Forelimb muscle (tissue), 1 donor: ENCODE measurements at regions not wholly inside any gene's neighbourhood (a gene's known extent, or its start where the extent isn't known, plus 50 kb on each side); places are given as distances from the start of the nearest gene placed in this dataset.
"Not testable (repeated sequence)": the region's sequence is repeated elsewhere in the genome, so short reads cannot be mapped to it uniquely, and the experiment has no call there.

Experiments used
- DNase-seq: peaks from one replicate; pipeline ENCODE4 v3.0.0-alpha.2; 2013; ENCODE audit warnings: low read depth

DNA sequence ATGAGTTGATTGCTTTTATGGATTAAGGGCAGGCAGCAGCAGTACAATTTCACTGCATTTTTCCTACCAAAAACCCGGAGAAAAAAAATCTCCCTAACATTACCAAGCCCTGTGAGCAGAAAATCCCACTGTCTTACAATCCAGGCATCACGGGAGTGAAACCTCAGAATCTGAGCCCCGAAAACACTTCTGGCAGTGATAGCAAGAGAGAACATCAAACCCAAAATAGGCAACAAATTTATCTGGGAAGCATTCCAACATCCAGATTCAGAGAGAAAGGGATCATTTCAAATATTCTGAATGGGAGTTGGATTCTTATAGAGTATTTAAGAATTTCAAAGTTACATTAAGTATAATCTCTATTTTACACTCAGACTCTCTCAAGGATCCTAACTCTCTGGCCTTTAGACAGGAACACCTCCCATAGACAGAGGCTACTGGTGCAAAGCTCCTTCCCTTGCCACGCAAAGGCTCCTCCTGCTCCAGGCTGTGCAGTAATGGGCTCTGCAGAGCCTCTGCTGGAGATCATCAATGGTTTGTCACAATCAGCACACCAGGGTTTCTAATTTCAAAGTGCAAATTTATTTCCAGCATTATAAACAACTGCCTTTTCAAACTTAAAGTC is 256.9 kb downstream of the PARM1 start:
- no peak for DNase-seq

DNA sequence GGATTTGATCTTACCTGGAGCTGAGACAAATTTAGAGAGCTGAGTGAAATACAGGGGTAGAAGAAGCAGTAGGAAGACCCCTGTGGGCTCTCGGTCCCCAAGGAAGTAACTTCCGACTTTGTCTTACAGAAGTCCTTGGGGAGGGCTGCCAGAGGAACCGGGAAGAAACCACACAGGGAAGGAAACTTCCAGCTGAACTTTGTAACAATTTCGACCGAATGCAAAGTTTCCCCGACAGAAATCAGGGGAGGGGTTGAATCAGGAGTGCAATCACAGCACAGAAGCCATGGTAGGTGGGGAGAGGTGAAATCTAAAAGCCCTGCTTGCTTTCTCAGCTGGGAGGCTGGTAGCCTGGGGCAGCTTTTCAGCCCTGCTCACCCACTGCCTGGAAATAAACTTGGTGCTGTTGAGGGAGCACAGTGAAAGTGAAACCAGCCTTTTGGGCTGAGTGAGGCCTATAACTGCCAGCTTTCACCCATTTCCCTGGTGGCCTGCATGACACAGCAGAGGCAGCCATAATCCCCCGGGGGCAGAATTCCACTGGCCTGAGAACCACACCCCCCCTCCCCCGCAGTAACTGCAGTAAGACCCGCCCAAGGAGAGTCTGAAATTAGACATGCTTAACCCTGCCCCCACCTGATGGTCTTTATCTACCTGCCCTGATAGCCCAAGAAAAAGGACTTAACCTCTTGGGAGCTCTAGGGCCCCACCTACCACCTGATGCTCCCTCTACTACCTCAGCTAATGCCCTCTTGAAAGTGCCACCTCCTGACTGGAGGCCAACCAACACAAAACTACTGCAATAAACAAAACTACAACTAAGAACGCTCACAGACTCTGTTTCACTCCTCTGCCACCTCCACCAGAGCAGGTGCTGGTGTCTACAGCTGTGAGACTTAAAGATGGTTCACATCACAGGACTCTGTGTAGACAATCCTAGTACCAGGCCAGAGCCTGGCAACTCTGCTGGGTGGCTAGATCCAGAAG is 248.2 kb downstream of the PARM1 start:
- DNase-seq: no peak

DNA sequence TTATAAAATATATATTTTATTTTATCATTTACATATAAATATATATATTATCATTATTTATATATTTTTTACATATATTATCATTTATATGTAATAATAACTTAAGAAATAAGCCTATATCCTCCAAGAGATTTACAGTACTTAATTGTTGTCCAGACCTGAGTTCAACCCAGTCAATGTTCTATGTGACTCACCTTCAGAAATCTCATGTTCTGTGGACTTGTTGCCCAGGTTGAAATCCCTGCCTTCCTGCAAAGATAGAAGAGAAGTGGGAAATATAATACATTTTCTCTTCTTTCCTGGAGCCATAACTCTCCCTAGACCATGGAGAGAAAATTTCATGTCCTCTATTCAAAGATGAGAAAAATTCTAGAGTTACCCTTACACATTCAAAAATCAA is 247.3 kb downstream of the PARM1 start:
- no peak for DNase-seq

DNA sequence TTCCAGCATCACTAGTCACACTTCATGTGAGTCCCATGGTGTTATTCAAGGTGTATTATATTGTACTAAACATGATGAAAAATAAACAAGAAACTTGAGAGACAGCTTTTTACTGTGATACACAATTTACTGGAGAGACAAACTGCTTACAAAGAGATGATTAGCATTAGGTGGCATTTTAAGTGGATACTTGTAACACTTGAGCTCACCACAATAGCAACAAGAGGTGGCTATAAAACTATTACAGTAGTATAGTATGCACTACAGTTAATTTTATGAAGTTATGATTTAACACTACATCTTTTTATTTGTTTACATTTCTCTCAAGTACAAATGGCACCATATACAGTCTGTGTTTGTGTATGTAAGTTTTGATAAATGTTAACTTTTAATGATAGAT is 246.6 kb downstream of the PARM1 start:
- no peak for DNase-seq

DNA sequence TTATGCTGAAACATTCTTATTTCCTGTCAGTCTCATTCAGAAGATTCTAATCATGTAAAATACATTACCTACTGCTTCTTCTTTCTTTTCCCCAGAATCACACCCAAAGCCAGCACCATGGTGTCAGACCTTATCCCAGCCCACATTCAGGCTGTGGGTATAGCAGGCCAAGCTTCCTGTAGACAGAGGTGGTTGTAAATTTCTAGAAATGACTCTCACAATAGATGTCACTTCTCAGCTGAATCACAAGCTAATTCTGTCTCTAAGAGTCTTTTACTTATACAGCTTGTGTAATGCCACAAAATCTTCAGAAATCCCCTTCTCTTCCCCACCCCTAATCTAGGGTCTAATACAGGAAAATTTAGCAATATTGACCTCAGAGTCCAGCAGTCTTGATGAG is 239.6 kb downstream of the PARM1 start:
- DNase-seq: no peak

DNA sequence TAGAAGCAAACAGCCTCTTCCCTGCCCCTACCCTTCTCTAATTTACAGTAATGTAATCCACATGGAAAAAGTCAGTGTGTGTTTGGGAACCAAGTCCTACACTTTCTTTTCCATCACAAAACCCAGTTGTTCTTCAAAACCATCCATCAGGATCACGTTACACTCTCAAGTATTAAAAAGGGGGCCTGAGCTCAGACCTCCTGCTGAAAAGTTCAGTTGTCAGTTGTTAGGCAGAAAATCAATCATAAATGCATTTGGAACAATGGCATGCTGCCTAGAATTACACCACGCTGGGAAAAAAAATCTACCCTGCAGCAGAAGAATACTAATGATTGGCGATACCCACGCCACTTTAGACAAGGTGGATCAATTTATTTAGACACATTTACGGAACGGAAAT is 236.5 kb downstream of the PARM1 start:
- peak; percentile 31 for DNase-seq

DNA sequence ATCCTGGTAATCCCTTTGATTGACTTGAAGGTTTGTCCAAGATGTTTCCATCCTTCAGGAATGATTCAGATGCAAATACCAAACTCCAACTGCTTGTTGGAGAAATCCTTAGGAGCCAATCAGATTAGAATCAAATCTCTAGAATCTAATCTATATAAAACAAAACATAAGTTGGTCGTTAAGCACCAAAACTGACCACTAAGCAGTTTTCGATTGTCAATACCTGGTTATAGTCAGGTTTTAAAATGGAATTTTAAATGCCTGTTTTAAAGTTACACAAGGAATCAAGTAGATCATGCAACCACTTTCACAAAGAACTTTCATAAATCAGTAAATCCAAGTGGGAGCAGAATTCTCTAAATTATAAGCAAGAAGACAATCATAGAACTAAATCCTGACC is 236.1 kb downstream of the PARM1 start:
- no peak for DNase-seq

DNA sequence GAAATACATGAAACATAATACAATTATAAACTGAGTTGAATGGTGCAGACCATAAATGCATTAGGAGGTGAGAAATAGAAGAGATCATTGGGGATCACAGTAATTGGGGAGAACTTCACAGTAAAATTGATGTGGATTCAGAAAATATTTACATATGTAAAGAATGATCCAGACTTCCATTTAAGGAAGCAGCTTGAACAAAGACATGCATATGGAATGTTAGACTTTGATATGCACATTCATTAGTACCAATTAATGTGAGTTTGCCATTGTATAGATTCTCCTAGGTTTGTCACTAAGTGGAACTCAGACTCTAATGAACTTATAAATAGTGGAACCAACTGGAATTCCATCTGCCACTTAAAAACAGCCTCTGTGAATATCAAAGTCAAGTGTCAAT is 235.6 kb downstream of the PARM1 start:
- DNase-seq: no peak

DNA sequence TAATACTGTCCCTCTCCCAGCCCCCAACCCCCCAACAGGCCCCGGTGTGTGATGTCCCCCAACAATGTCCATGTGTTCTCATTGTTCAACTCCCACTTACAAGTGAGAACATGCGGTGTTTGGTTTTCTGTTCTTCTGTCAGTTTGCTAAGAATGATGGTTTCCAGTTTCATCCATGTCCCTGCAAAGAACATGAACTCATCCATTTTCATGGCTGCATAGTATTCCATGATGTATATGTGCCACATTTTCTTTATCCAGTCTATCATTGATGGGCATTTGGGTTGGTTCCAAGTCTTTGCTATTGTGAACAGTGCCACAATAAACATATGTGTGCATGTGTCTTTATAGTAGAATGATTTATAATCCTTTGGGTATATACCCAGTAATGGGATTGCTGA is 232.2 kb downstream of the PARM1 start:
- not testable (repeated sequence) for DNase-seq

DNA sequence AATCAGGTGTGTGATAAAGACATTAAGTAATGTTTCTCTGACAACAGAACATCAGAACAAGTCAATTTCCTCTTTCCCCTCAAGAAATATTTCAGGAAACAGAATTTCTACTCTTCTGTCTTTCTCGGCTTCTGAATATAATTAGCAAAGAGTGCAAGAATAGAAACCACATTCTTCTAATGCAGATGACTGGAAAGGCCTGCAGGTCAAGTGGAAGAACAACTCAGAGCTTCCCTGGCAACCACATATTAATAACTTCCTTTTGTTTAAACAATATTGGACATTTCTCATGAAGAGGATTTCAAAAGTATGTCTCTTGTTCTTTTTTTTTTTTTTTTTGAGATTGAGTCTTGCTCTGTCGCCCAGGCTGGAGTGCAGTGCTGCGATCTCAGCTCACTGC is 225.5 kb downstream of the PARM1 start:
- DNase-seq: no peak

DNA sequence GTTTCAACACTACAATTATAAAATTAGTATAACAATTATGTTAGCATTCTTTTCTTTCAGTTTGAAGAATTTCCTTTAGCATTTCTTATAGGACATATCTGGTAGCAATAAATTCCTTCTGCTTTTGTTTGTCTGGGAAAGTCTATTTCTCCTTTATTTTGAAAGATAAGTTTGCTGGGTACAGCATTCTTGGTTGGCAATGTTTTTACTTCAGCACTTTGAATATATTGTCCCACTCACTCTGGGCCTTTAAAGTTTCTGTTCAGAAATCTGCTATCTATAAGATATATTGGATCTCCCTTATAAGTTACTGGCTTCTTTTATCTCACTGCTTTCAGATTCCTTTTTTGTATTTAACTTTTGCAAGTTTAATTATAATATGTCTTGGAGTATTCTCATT is 222.1 kb downstream of the PARM1 start:
- DNase-seq: no peak

DNA sequence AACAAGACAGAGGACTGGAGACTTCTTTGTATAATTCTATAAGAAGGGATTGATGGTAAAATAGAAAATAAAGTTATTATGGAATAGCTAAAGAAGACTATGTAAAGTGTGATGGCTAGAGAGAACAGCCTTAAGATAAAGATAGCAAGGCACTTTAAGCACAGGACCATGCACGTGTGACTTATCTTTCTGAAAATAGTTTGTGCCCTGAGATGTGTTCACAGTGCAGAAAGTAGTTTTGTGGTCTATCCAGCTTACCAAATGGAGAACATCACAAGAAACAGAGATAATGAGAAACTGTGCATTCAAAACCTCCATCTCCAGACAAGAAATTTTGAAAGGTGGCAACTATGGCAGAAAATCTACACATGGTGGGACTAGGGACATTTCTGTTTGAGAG is 213.3 kb downstream of the PARM1 start:
- DNase-seq: no peak

DNA sequence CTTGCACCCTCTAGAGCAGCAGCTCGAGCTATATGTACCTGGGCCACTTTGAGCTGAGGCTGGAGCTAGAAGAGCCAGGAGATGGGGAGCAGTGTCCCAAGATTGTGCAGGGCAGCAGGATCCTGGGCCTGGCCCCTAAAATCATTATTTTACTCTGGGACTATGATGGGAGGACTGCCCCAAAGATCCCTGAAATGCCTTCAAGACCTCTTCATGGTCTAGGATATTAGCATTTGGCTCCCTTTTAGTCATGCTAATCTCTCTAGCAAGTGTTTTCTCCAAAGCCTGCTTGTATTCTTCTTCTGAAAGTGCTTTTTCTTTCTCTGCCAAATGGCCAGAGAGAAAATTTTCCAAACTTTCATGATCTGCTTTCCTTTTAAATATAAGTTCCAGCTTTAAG is 211.6 kb downstream of the PARM1 start:
- no peak for DNase-seq

DNA sequence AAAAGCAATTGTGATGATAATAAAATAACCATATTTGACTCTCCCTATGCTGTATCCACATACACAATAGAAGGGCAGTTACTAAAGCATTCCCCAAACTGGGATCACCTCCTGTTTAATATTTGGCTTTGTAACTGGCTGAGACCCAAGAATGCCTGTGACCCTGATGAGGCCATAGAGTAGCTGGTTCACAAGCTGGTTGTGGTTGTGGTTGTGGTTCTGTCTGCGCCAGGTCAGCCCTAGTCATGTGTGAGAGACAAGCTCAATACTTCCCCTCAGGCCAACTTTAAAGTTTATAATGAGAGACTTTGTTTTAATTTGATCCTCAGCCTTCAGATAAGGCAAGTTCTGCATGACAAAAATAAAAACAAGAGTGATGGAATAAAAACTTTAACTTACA is 209.9 kb downstream of the PARM1 start:
- no peak for DNase-seq

DNA sequence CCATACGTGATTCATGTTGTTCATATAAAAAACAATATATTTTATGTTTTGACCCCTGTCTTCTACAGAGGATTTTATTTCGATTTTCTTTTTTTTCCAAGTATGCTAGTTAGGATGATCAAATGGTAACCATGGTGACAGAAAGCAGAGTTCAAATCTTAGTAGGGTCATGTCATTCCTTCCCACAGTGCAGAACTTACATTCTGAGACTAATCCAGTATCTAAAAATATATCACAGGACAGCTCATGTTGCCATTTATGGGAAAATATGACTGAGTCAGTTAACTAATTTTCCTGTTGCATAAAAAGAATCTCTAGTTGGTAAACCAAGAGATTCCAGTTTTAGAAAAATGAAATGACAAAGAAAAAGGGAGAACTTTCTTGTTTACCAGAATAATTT is 209.5 kb downstream of the PARM1 start:
- DNase-seq: no peak

DNA sequence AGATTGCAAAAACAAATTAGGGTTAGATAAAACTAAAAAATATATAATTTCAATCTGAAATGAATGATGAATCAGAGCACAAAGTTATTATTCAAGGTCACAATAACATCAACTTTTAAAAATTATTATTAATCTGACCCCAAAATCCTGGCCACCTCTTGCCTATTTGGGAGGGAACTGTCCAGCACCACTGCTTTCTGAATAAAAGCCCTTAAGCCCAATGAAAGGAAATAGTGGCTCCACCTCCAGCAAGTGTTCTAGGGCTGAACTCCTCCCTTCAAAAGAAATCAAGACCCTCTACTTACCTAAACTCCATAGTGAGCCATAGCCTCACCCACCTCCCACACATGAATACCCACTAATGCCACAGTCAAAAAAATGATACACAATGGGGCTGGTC is 208.2 kb downstream of the PARM1 start:
- DNase-seq: no peak

DNA sequence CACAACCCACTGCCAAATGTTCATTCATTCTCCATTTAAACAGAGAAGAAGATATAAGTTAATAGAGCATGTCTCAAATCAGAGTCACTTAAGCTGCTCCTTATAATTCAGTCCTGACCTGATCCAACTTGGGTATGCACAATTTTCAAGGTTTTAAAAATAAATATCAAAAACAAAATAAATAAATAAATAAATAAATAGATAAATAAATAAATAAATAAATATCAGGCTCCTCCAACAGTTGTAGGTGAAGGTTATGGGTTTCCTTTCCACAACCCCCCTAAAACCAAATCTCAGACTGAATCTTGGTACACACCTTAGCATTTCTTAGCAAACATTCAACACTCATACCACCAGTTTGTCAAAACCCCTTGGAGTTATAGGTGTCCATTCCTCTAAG is 204.4 kb downstream of the PARM1 start:
- DNase-seq: no peak

DNA sequence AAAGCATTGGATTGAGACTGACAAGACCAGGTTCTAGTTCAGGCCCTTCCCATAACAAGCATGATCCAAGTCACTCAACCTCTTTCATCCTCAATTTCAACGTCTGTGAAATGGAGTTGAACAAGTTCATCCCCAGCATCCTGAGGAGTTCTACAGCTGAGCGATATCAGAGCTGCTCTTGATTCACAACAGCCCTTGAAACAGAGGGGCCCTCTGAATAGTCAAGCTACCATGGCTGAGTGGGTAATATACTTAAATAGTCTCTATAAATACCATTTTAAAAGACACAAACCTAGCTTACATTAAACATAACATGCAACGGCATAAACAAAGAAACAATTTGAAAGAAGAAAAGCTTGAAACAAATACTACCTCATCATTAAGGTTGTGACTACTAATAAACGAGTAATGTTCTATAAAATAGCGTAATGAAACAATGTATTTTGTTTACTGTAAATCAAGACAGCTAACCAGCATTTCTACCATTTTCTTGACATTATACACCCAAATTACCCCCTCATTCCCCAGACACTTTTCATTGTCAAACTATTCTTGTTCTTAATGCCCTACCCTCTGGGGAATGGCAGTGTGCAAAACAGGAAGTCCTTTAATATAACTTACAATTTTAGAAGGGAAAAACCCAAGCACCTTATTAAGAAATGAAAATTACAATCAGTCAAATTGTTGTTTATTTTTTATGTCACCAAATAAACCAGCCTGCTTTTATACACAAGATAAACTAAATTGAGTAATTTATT is 202.3 kb downstream of the PARM1 start:
- no peak for DNase-seq

DNA sequence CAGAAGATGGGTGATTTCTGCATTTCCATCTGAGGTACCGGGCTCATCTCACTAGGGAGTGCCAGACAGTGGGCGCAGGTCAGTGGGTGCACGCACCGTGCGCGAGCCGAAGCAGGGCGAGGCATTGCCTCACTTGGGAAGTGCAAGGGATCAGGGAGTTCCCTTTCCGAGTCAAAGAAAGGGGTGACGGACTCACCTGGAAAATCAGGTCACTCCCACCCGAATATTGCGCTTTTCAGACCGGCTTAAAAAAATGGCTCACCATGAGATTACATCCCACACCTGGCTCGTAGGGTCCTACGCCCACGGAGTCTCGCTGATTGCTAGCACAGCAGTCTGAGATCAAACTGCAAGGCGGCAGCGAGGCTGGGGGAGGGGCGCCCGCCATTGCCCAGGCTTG is 194.0 kb downstream of the PARM1 start:
- not testable (repeated sequence) for DNase-seq

DNA sequence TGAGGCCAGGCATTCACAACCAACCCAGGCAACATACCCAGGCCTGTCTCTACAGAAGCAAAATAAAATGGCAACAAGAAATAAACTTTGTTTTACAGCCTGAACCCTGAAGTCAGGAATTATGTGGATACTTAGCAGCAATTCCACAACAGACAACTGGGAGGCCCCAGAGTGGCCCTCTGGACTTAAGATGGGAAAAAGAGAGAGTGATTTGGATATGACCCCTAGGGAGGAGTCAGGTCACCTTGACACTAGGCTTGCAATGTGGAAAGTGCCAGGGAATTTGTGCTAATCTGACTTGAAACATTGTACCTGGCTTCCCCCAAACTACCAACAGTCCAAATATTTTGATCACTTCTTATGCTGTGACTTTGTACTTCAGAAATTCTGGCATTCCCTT is 193.1 kb downstream of the PARM1 start:
- DNase-seq: no peak

DNA sequence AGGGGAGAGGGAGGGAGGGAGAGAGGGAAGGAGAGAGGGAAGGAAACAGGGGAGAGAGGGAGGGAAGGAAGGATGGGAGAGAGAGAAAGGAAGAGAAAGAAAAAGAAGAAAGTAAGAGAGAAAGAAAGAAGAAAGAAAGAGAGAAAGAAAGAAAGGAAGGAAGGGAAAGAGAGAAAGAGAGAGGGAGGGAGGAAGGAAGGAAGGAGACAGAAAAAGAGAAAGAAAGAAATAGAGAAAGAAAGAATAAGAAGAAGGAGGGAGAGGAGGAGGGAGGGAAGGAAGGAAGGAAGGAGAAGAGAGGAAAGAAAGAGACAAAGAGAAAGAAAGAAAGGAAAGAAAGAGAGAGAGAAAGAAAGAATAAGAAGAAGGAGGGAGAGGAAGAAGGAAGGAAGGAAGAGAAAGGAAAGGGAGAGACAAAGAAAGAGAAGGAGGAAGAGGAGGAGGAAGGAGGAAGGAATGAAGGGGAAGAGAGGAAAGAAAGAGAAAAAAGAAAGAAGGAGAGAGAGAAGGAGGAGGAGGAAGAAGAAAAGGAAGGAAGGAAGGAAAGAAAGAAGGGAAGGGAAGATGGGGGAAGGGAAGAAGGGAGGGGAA is 189.6 kb downstream of the PARM1 start:
- no peak for DNase-seq

DNA sequence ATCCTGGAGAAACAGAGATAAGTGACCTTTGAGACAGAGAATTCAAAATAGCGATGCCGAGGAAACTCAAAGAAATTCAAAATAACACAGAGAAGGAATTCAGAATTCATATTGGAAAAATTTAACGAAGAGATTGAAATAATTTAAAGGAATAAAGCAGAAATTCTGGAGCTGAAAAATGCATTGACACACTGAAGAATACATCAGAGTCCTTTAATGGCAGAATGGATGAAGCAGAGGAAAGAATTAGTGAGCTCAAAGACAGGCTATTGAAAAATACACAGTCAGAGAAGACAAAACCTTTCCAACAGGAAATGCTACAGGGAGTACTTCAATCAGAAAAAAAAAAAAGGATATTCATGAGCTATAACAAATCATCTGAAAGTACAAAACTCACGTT is 185.8 kb downstream of the PARM1 start:
- DNase-seq: no peak
